Renal cortex interstitium (tissue), 11 donors: ENCODE measurements at regions not wholly inside any gene's neighbourhood (a gene's known extent, or its start where the extent isn't known, plus 50 kb on each side); places are given as distances from the start of the nearest gene placed in this dataset.
"Not testable (repeated sequence)": the region's sequence is repeated elsewhere in the genome, so short reads cannot be mapped to it uniquely, and the experiment has no call there.

Source experiments
- DNase-seq, 11 donors: peaks; one replicate each; pipeline ENCODE4 v3.0.0-alpha.2; 2013; ENCODE audit warnings: low read depth in 9 of 11, low spot score in 4 of 11; ENCODE audit errors: extremely low read depth in 1 of 11

DNA sequence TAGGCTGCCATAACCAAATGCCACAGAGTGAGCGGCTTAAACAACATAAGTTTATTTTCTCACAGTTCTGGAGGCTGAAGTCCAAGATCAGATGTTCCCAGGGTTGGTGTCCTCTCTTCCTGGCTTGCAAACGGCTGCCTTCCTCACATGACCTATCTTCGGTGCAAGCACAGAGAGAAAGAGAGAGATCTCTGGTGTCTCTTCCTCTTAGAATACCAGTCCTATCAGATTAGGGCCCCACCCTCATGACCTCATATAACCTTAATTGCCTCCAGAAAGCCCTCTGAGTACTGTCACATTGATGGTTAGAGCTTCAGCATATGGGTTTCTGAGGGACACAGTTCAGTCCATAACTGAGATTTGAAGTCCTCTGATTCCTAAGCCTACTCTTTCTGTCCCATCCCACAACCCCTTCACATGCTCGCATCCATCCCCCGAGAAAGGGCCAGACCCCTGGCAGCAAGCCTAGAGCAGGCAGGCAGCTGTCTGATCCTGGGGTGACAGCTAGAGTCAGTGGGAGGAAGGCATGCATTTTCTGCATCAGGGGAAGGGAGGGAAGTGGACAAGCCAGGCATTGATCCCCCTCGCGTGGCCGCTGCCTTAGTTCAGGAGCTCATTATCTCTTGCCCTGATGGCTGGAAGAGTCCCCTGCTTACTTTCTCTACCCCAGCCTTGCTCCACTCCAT is 114.1 kb downstream of the FAR1 start:
- DNase-seq, result no peak

DNA sequence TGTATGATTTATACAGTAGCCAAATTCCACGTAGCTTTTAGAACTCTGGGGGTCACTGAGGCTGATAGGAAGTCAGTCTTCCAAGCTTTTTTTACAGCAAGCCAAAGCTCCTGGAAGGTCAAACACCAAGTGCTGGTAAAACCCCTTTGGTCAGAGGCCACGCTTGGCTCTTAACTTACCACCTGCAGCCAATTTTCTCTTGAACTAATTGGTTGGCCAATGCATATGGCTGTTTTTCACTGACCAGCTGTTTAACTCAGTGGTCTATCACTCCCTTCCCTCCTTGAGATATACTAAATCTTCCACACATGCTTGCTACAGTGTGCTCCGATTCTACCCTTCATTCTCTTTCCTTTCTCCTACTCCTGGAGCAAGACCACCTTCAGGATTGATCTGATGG is 116.0 kb downstream of the FAR1 start:
- DNase-seq, result no peak

DNA sequence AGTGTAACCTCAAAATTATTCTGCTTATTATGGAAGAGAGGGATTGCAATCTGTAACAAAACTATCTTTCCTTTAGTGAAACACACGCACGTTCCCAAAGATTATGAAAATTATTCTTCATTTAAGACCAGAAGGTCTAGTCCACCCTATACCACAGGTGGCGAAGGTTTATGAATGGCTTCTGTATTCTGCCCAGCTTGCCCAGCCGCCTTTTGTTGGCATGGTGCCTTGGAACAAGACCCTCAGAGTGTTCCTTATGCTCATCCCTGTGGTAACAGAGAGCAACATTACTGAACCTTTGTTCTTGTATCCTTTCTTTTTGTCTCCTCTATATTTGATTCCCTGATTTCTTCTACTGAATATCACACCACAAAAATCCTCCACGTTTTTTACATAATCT is 116.4 kb downstream of the FAR1 start:
- no peak for DNase-seq

DNA sequence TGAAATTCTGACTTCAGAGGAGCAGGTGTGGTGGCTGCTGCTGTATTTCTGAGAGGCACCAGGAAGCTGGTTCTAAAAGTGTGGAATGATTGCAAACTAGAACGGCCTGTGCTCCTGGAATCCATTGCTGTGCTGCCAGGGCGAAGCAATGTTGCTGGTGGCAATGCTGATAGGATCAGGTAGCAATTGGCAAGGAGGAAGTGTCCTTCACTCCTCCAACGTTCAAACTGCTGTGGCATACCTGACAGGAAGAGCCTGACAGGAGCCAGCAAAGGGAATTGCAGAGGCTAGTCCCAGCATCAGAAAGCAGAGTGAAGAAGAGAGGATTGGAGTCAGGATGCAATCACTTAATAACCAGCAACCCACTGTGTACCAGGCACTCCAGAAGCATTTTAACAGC is 118.2 kb downstream of the FAR1 start:
- DNase-seq, result no peak

DNA sequence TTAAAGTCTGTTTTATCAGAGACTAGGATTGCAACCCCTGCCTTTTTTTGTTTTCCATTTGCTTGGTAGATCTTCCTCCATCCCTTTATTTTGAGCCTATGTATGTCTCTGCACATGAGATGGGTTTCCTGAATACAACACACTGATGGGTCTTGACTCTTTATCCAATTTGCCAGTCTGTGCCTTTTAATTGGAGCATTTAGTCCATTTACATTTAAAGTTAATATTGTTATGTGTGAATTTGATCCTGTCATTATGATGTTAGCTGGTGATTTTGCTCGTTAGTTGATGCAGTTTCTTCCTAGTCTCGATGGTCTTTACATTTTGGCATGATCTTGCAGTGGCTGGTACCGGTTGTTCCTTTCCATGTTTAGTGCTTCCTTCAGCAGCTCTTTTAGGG is 129.1 kb downstream of the FAR1 start:
- not testable (repeated sequence) for DNase-seq

DNA sequence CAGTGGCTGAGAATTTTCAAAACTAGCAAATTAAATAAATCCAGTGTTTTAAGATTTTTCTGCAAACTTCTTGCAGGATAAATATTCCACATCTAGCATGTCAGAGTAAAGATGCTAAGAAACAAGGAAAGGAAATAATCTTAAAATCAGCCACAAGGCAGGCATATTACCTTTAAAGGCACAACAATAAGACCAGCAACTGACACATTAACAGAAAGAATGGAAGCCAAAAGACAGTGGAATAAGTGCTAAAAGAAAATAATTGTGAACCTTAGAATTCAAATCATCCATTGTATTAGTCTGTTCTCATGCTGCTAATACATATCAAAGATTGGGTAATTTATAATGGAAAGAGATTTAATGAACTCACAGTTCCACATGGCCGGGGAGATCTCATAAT is 132.4 kb downstream of the FAR1 start:
- no peak for DNase-seq

DNA sequence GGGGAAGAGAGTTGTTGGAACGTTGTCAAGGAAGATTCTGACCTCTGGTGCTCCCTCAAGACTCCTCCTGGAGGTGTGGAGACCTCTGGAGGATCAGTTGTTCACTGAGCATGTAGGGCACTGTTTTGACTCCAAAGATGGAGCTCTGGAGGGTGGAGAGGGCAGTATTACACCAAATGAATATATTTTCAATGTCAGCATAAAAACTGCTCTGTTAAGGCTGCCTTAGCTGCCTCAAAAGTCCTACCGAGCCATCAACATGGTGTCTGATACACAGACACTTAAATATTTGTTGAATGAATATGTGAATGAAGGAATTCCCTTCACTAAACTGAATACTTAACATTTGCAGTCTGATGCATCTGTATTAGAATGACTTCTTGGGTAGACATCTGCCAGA is 144.2 kb upstream of the SPON1 start:
- DNase-seq, result no peak

DNA sequence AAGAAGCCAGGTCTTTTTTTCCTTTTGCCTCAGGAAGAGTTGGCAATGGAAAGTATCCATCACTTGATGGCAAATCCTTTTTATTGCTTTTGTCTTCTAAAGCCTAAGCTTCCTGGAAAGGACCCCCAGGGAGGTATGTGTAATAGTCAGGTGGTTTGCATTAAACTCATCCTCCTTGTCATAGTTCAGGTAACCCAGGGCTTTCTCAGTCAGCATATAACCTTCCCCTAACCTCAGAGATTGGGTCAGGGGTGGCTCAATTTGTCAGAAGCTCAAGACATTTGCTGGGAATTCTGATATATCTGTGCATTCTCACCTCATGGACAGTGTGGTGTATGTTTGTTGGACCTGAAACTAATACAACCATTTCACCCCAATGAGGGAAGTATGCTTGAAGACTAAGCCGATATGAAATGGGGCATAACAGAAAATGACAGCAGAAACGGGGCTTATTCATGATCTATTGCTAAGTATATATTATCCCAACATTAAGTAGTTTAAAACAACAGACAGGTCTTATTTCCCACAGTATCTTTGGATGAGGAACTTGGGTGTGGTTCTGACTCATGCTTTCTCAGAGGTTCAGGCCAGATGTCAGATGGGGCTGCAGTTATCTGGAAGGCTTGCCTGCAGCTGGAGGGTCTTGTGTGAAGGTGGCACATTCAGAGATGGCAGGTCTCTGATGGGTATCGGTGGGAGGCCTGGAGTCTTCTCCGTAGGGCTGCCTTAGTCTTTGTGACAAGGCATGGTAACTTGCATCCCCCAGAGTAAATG is 135.8 kb upstream of the SPON1 start:
- DNase-seq, result no peak

DNA sequence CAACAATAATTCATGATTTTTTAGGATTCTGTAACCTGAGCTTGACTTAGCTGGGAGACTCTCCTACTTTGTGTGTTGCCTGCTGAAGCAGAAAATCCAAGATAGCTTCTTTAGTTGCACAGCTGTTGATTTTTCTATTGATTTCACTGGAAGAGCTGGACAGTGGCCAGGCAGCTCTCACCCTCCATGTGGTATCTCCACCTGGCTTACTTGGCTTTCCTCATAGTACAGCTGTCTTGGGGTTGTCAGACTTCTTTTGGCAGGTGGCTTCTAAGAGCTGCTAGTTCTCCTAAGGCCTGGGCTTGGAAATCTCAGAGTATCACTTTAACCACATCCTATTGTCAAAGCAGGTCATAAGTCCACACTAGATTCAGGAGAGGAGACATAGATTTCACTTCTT is 130.8 kb upstream of the SPON1 start:
- no peak for DNase-seq

DNA sequence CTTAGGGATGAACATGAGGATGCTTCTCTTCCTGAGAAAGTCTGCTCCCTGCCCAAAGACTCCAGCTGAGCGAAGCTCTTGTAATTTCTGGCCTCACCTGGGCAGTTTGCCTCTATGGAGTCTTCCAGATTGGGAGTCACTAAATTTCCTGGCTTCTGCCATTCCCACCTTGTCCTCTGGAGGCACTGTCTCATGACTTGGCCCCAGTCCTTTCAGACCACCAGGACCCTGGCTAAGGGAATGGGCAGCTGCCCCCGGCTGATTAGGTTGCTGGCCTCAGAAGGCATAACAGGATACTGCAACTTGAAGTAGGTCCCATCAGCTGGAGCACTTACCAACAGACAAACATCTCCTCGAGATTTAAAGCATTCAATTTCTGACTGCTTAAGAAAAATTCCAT is 128.1 kb upstream of the SPON1 start:
- peak in 1 of 11 donors; percentile 8 for DNase-seq

DNA sequence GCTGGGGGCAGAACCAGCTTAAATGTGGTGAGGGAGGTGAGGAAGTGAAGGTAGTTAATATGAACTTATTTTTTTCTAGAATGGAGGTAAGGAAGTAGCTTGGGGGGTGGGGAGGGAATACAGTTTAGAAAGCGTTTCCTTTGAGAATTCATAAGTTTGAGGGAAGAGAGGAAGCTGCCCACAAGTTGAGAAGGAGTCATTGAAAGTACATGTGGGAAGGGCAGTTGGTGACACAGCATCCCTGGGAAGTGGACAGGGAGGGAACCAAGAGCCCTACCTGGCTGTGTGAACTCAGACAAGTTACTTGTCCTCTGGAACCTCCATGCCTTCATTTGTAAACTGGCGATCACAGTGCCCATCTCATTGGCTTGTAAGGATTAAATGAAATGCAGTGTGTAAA is 125.9 kb upstream of the SPON1 start:
- DNase-seq, result no peak

DNA sequence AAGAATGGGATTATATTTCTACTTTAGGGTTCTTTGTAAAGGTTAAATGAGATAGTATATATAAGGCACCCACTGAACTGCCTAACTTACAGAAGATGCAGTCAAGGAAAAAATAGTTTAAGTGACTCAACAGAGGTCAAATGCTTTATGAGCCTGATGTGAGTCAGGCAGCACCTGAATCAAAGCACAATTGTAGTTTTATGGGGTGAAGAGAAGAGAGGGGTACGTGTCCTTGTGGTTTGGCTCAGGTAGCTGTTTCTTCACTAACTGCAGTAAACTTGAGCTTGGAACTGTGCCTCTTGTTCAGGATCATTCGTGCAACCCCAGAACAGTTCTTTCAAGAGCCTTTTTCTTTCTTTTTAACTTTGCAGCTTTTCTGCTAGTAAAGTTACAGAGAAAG is 125.2 kb upstream of the SPON1 start:
- no peak for DNase-seq

DNA sequence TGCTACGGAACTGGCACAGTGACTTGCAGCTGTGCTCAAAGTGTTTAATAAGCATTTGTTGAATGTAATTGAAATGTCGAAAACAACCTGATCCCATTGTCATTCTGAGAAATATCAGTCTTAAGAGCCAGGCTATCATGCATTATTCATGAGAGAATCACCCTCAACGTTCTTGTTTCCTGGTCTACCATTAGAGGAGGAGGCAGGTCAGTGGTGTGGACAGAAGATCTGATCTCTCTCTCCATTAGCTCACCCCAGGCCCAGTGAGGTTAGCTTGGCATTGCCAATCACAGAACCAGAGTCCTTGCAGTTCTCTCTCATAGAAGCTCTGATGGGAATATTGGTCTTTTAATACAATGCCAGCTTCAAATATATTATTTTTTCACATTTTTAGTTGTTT is 121.1 kb upstream of the SPON1 start:
- DNase-seq, result no peak

DNA sequence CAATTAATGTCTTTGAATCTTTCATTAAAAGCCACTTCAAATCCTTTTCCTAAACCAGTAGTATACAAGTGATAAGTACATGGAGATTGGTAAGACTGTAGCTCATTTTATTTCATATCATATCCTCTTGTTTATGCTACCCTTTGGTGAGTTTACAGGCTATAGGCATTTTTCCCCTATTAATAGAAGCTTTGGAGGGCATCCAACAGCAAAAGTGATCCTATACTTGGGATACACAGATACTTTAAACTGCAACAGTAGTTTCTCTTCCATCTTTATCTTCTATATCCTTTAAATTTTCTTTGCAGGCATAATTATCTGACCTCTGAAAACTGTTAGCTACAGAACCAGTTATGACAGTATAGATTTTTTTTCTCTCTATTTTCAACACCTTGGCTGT is 114.5 kb upstream of the SPON1 start:
- DNase-seq, result no peak

DNA sequence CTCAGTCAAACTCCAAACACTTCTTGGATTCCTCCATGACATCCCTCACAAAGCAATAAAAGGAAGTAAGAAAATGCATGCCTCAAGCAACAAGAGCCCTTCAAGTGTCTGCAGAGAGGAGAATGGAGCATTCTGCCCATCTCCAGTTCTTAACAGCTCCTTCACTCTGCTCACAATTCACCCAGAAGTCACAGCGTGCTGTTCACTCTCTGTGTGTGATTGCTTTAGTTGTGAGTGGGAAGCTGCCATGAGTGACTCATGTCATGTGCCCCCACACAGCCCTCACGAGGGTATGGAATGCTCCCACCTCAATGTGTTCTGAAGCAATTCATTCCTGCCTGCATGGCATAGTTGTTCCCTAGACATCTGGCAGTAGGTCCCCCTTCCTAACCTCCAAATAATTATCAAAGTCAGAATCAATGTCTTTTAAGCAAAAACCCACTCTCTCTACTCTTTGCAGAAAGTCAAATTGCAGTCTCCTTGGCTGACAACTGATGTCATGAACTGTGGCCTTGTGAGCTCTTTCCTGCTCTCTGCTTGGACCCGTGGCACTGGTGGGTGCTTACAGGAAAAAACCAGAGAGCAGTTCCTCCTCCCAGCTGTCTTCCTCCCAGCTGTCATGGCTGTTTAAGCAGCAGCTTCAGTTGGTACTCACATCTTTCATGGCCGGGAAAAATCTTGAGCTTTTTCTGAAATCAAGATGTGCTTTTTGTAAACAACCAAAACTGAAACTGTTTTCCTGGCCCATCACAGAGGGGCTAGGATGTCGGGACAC is 112.1 kb upstream of the SPON1 start:
- no peak for DNase-seq

DNA sequence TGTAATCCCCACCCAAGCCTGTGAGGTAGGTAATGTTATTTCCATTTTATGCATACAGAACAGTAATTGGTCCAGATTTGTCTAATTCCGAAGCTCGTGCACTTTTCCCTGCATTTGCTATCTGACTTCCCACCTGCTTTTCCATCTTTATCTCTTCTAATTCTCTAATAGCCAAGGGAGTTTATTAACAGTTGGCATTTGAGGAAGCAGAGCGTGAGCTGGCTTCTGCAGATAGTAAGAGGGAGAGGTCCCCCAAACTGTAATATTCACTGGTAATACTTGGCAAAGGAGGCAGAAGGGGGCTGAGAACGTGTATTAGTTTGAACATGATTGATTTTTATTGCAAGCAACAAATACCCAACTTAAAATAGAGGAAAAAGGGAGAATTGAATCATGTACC is 110.8 kb upstream of the SPON1 start:
- no peak for DNase-seq

DNA sequence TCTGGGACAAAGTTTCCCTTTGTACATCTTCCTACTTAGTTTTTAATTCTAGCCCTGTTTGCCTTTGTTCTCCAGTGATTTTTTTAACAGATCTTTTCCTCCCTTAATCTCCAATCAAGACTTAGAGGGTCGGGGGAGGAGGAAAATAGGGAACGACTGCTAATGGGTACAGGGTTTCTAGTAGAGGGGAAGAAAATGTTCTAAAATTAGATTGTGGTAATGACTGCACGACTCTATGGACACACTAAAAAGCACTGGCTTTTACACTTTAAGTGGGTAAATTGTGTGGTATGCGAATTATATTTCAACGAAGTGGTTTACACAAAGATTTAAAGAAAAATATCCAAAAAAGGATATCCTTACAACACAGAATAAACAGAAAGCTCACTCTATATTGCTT is 110.0 kb upstream of the SPON1 start:
- no peak for DNase-seq

DNA sequence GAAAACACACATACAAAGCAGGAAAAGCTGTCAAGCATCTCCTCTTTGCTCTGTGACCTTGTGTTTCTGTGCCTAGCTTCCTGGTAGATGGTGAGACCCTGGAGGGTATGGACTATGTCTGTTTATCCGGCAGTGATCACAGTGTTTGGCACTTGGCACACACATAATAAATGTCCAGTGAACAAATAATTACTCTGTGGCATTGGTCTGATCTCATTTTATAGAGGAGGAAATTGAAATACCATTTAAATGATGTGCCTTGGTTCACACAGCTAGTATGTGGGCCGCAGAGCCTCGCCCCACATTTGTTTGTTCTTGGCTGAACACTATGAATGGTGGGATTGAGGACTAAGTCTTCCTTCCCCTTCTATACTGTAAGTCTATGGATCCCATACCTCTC is 104.7 kb upstream of the SPON1 start:
- DNase-seq, result no peak

DNA sequence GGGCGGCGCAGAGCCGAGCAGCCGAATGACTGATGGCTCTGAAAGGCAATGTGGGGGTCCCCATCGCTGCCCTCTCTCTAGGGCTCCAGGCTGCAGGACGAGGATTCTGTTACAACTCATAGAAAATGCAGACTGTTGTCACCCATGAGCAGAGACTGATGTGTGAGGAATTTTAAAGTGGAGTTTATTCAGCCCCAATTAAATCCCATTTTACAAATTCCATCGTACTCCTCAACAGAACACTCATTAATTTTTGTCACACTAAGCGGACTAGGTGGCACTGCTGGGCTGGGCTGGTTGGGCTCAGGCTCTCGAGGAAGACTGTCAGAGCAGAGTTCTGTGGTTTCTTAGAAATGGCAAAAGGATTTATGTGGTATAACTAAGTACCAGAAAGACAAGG is 102.6 kb upstream of the SPON1 start:
- DNase-seq, result no peak

DNA sequence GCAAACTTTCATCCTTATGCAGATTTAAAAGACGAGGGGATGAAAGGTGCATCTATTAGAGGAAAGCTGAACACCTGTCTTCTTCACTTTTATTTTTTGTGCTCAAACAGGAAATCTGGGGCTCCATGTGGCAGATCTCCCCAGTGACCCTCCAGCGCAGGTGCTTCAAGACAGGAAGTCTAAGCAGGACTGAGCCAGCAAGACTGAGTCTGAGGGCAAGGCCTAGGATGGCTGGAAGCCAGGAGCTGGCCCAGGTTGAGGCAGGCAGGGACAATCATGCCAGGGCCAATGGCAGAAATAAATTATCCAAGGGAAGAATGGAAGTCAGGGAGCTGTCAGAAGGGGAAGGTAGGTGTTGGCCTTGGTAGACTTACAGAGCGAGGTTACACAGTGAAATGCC is 101.1 kb upstream of the SPON1 start:
- DNase-seq, result no peak
